LHCN-M2 (cell line): ENCODE measurements at regions not wholly inside any gene's neighbourhood (a gene's known extent, or its start where the extent isn't known, plus 50 kb on each side); places are given as distances from the start of the nearest gene placed in this dataset.
"Not testable (repeated sequence)": the region's sequence is repeated elsewhere in the genome, so short reads cannot be mapped to it uniquely, and the experiment has no call there.

Source experiments
- DNase-seq: peaks from one replicate; pipeline ENCODE4 v3.0.0-alpha.2; 2012; ENCODE audit warnings: low read depth

DNA sequence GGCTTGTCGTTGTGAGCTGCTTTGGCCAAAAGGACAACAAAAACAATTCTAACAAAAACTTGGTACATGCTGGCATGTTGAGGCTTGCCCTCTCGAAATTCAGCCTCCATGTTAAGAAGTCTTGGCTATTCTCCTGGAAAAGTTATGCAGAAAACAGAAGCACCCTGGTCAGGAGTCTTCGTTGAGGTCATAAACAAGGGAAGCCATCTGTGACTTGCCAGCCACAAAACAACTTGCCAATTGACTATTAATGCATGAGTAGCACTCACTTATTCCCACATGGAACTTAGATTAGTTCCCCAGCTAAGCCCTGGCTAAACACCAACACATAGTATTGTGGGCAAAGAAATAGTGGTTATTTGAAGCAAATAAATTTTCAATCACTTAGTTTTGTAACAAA lies 521.0 kb upstream of the CHD1 start:
- DNase-seq, result peak; percentile 3

- no peak for DNase-seq
These were observed 517.0 kb upstream of the CHD1 start for GRCh38 chr5:99445805-99446204.

DNA sequence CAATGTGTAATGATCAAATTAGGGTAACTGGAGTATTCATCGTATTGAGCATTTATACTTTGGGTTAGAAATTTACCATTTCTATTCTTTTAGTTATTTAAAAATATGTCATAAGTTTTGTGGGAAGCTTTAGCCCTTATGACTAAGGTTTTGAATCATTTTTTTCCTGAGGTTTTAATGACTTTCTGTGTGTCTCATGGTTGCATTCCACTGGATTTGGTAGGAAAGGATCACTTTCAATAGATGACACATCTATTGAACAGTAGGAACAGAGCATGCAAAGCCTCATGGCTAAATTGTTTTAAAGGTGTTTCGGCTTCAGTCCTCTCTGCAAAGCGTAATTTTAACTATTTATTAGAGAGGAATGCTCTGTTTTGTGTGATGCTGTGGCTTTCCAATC lies 512.4 kb upstream of the CHD1 start:
- no peak for DNase-seq

- DNase-seq, result no peak
These were observed 509.8 kb upstream of the CHD1 start for GRCh38 chr5:99438619-99439018.

GRCh38 chr5:99437986-99438385 lies 509.2 kb upstream of the CHD1 start:
- no peak for DNase-seq

DNA sequence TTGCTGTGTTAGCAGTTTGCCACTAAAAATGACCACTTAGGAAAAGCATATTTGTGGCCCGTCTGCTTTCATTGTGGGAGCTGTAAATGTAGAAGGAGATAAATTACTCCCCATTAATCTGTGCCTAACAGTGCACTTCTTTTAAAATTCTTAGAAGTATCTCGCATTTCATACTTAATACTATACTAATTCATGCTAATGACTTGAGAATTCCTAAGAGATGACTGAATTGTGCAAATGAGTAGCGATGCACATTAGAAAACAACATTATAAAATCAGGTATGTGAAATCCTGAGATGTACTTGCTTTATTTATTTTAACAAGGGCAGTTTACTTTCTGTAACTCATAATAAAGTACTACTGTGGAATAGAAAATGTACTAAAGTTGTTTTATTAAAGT lies 494.6 kb upstream of the CHD1 start:
- not testable (repeated sequence) for DNase-seq

DNA sequence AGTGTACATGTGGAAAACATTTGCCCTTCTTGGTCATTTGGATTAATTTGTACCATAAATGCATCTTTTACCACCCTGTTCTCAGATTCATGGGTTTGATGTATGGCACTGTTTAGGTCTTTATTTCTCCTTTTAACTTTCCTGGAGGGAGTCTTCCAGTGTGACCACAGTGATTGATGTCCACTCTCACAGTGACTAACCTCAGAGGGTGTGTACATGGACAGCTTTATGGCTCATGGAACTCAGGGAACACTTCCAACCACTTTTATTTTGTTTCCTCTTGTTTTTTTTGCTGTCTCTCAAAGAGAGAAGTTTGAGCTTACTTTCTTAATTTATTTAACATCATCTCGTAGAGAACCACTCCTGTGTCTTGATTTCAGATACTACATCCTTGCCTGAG lies 489.8 kb upstream of the CHD1 start:
- not testable (repeated sequence) for DNase-seq

- DNase-seq, result not testable (repeated sequence)
These were observed 481.6 kb upstream of the CHD1 start for GRCh38 chr5:99410386-99410785.

GRCh38 chr5:99404764-99405302 lies 476.0 kb upstream of the CHD1 start:
- DNase-seq, result not testable (repeated sequence)

GRCh38 chr5:99400571-99400970 lies 471.8 kb upstream of the CHD1 start:
- not testable (repeated sequence) for DNase-seq

DNA sequence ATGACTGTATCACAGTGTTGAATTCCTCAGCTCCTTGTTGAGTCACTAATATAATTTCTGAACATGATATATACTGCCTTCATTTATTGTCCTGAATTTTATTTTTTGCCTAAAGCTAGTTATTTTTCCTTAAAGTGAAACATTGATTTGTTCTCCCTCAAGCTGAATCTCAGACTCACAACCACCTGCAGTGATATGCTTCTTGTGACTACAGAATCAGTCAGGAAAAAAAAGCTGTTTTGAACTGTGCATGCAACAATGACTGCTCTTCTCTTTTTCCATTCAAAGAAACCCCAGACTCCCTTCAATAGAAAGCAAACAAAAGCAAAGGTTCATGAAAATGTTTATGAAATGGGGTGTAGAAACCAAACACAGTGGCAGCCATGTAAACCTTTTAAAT lies 470.2 kb upstream of the CHD1 start:
- no peak for DNase-seq

DNA sequence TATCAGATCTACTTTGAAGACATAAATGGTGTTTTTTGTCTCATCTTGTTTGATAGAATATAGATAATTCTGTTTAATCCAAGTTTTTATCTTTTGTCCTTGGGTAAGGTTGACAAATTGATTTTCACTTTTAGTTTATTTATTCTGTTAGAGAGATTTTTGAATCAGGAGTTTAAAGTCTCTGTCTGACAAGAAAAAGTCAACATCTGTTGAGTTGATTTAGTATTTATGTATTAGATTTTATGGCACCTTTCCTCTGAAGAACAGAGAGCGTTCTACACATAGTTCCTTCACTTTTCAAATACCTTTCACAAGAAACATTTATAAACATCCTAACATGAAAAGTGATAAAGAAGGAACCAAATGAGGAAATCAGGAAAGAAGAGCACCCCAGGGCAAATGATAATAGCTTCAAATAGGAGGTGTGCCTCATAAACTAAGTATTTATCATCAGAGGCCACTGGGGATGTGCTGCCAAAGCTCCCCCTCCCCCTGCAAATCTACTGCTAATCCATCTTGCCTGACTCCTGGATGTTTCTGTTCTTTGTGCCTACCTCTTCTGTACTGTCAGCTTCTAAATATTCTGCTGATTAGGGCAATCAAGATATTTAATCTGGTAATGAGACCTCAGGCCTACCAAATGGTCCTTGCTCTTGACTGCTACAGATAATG lies 457.7 kb upstream of the CHD1 start:
- DNase-seq, result no peak

DNA sequence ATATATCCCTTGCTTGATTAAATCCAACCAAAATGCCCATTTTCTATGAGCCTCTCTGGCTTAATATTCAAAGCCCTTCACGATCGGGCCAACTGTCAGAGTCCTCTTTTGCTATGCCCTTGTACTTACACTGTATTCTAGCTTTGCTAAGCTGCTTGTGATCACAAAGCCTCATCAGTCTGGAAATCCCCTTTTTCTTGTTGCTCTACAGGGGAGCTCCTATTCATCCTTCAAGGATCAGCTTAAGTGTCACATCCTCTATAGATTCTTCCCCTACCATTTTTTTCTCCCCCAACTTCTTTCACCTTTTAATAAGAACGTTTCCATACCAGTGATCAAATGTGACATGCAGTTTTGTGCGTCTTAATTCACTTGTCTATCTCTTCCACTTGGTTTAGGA lies 450.4 kb upstream of the CHD1 start:
- no peak for DNase-seq

DNA sequence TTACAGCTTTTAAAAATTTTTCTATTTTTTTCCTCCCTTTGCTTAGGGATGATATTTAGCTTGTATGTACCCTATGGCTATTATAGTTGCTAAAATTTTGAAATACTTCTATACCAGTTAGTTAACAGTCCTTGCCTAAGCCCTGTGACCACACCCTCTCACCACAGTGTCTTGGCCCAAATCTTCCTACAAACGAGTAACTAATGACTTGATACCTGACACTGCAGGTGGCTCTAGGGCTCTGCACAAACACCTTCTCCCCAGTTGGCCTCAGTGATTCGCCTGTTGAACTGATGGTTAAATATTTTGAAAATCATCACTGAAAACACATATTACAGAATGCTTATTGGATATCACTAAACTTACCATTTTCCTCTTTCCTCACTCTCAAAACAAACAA lies 449.6 kb upstream of the CHD1 start:
- no peak for DNase-seq

DNA sequence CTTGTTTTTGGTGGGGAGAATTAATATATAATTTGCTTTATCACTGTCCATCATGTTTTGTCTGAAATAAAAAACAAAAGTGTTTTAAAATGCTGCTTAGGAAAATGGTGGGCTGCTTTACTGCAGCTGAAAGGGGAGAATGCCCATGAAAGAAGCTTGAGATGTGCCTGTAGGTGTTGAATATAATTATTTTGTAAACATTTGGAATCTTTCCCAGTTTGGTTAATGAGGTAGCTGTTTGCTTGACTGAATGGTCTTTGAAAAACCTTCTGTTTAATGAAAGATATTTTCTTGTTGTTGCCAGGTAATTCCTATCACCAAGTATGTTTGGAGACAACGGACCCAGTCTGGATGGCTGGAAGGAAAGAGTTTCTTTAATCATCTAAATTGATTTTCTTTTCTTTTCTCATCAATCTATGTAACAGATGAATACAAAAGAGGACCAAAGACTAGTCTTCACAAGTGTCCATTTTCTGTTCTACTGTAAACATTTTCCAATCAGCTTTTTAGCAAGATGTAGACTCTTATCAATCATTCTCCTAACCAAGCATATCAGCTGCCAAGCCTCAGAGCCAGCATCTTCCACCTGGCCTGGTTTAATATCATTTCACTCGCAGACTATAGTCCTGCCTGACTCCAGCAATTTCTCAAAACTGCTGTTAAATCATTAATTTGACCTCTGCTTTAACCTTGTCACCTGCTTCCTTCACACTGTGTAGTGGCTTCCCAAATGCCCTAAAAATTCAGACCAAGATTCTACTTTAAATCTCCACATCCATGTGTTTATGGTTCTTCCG lies 441.2 kb upstream of the CHD1 start:
- DNase-seq, result no peak

DNA sequence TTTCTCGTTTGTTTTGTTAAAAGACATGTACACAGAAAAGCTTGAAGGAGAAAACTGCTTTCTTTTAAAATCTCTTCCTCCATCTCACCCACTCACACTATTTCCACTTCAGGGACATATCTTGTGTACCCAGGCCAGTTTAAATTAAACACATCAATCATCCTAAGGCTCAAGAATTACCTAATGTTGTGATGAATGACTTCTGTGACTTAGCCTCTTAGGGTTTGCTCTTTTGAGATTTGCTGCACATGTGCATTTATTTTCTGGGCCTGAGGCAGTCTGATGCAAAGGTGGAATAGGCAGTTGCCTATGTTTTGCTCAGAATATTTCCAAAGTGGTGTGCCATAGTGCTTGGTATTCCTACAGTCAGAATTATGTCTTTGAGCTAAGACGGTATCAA lies 439.9 kb upstream of the CHD1 start:
- DNase-seq, result no peak

- DNase-seq, result no peak
These were observed 427.1 kb upstream of the CHD1 start for GRCh38 chr5:99355881-99356280.

DNA sequence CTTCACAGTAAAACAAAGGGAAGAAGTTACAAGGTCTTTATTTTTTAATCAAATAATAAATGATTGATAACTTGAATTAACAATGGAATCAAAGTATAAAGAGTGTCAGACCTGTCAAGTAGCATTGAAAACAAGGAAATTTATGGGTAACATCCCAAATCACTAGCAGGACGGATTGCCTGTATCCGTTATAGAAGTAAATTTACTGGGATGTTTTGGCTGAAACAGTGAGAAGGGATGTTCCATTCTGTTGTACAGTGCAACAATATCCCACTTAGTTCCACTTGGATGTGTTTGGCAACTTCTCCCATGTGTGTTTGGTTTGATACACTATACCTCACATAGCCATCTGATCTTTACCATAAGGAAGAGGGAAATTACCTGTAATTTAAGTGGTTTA lies 421.0 kb upstream of the CHD1 start:
- DNase-seq, result no peak

GRCh38 chr5:99348597-99348996 lies 419.8 kb upstream of the CHD1 start:
- no peak for DNase-seq

DNA sequence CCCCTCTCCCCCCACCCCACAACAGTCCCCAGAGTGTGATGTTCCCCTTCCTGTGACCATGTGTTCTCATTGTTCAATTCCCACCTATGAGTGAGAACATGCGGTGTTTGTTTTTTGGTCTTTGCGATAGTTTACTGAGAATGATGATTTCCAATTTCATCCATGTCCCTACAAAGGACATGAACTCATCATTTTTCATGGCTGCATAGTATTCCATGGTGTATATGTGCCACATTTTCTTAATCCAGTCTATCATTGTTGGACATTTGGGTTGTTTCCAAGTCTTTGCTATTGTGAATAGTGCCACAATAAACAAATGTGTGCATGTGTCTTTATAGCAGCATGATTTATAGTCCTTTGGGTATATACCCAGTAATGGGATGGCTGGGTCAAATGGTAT lies 411.0 kb upstream of the CHD1 start:
- DNase-seq, result not testable (repeated sequence)

- no peak for DNase-seq
These were observed 406.1 kb upstream of the CHD1 start for GRCh38 chr5:99334936-99335335.

GRCh38 chr5:99331061-99331460 lies 402.3 kb upstream of the CHD1 start:
- DNase-seq, result no peak

GRCh38 chr5:99320436-99320835 lies 391.6 kb upstream of the CHD1 start:
- no peak for DNase-seq
